Sigmoid colon (tissue), 6 donors: ENCODE measurements at regions not wholly inside any gene's neighbourhood (a gene's known extent, or its start where the extent isn't known, plus 50 kb on each side); places are given as distances from the start of the nearest gene placed in this dataset.

Experiments used
- DNase-seq: peaks from one replicate; pipeline ENCODE4 v3.0.0-alpha.2; 2019
- H3K27ac ChIP-seq, 4 donors: fragments of 200-600 bp; sonication (generic); one replicate each; pipeline ENCODE4 v1.5.1; 2016 to 2019; ENCODE audit warnings: mild to moderate bottlenecking in 1 of 4
- H3K27me3 ChIP-seq, 3 donors: fragments of 200-600 bp; sonication (generic); one replicate each; pipeline ENCODE4 v1.5.1; 2019; ENCODE audit warnings: mild to moderate bottlenecking in 1 of 3
- H3K36me3 ChIP-seq, 4 donors: fragments of 200-600 bp; sonication (generic); one replicate each; pipeline ENCODE4 v1.5.1; 2016 to 2019
- H3K4me1 ChIP-seq, 4 donors: fragments of 200-600 bp; sonication (generic); one replicate each; pipeline ENCODE4 v1.5.1; 2017 to 2019
- H3K4me3 ChIP-seq, 4 donors: fragments of 200-600 bp; sonication (generic); one replicate each; pipeline ENCODE4 v1.5.1; 2017 to 2019; ENCODE audit warnings: mild to moderate bottlenecking in 2 of 4, moderate library complexity in 1 of 4
- H3K9me3 ChIP-seq, 4 donors: fragments of 200-600 bp in 3 of 4; sonication (generic) in 3 of 4; one replicate each; pipeline versions ENCODE4 v1.5.1 to v1.6.1; 2013 to 2019
- EP300 ChIP-seq, 4 donors: sonication (generic); formaldehyde crosslinking; IDR thresholded peaks; one replicate each; pipeline ENCODE4 v1.6.1; 2017; ENCODE audit warnings: antibody characterized with exemption in 4 of 4
- POLR2A ChIP-seq, 2 donors: fragments of 450-650 bp; IDR thresholded peaks; one replicate each; pipeline ENCODE4 v1.6.1; 2016; ENCODE audit warnings: antibody characterized with exemption in 2 of 2, mild to moderate bottlenecking in 2 of 2, moderate library complexity in 2 of 2
- POLR2AphosphoS5 ChIP-seq, 4 donors: sonication (generic); formaldehyde crosslinking; IDR thresholded peaks; one replicate each; pipeline ENCODE4 v1.6.1; 2017; ENCODE audit warnings: antibody characterized with exemption in 4 of 4
- WGBS, 2 donors: extraction: QIAGEN DNeasy Blood & Tissue Kit; methylation state at CpG; one replicate each; pipeline ENCODE4 v1.1.7; 2013; 5-methylcytosine and 5-hydroxymethylcytosine counted together
- intact Hi-C: fragments of 100-400 bp; cut with DNase I; formaldehyde crosslinking; loops from one replicate; pipeline ENCODE4 v1.15.1; 2023
- TF ChIP-seq, protein P1 (sequence below), 4 experiments: fragments of 450-650 bp in 3 of 4; fragments of 200-600 bp in 1 of 4; IDR thresholded peaks; one replicate each; pipeline ENCODE4 v1.5.1; 2016 to 2019; ENCODE audit warnings: antibody characterized with exemption in 4 of 4, mild to moderate bottlenecking in 3 of 4, moderate library complexity in 2 of 4
- donor health status: healthy with polysubstance abuse.
- donor health status: healthy.

DNA sequence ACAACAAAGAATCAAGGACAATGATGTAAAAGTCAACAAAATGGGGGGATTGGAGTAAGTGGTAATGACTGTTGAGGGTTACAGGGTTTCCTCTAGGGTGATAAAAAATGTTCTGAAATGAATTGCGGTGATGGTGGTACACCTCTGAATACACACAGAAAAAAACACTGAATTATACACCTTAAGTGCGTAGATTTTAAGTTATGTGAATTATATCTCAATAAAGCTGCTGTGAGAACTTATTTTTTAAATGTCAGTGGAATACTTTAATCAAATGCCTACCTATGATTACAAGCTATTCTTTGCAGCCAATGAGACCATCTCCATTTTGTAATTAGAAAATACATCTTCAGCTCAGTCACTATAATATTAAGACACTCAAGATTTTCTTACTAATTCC is 53.5 kb downstream of the ZNF608 start:
- H3K27me3 ChIP-seq, result no peaks in the 10 kb centered on the region
- WGBS, 2 donors, result 96 to 100% methylated on average over 2 of the region's 2 CpGs
- H3K4me3 ChIP-seq, result no peak overlapping the region
- TF ChIP-seq POLR2AphosphoS5 (IDR thresholded peaks at IDR 0.05), result no peak
- TF ChIP-seq, protein P1, sequence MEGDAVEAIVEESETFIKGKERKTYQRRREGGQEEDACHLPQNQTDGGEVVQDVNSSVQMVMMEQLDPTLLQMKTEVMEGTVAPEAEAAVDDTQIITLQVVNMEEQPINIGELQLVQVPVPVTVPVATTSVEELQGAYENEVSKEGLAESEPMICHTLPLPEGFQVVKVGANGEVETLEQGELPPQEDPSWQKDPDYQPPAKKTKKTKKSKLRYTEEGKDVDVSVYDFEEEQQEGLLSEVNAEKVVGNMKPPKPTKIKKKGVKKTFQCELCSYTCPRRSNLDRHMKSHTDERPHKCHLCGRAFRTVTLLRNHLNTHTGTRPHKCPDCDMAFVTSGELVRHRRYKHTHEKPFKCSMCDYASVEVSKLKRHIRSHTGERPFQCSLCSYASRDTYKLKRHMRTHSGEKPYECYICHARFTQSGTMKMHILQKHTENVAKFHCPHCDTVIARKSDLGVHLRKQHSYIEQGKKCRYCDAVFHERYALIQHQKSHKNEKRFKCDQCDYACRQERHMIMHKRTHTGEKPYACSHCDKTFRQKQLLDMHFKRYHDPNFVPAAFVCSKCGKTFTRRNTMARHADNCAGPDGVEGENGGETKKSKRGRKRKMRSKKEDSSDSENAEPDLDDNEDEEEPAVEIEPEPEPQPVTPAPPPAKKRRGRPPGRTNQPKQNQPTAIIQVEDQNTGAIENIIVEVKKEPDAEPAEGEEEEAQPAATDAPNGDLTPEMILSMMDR (IDR thresholded peaks at IDR 0.05), result no peak
- TF ChIP-seq EP300 (IDR thresholded peaks at IDR 0.05), result no peak
- TF ChIP-seq POLR2A (IDR thresholded peaks at IDR 0.05), result no peak
- H3K36me3 ChIP-seq, result no peaks in the 10 kb centered on the region
- H3K9me3 ChIP-seq, result no peaks in the 10 kb centered on the region
- peaks cover 0 to 52% (median 41%) of the 10 kb centered on the region in 4 donors for H3K4me1 ChIP-seq
- intact Hi-C loops, result no loop called here
- H3K27ac ChIP-seq, result peak overlapping the region; percentile 20 to 60 (median 57)
- DNase-seq, result no peak

- H3K4me1 ChIP-seq, result peaks cover 0 to 51% (median 36%) of the 10 kb centered on the region in 4 donors
- DNase-seq, result no peak
- no peak overlapping the region for H3K4me3 ChIP-seq
- 77 to 89% methylated on average over 3 of the region's 3 CpGs for WGBS, 2 donors
- H3K36me3 ChIP-seq, result no peaks in the 10 kb centered on the region
- TF ChIP-seq EP300 (IDR thresholded peaks at IDR 0.05) (no peak), POLR2AphosphoS5 (IDR thresholded peaks at IDR 0.05) (no peak), POLR2A (IDR thresholded peaks at IDR 0.05) (no peak)
- TF ChIP-seq, protein P1 (IDR thresholded peaks at IDR 0.05), result no peak
- H3K27me3 ChIP-seq, result no peaks in the 10 kb centered on the region
- peak overlapping the region; percentile 20 to 60 (median 57) for H3K27ac ChIP-seq
- H3K9me3 ChIP-seq, result no peaks in the 10 kb centered on the region
- intact Hi-C loops, result no loop called here
Observed at GRCh38 chr5:124692324-124692723, 54.1 kb downstream of the ZNF608 start.

DNA sequence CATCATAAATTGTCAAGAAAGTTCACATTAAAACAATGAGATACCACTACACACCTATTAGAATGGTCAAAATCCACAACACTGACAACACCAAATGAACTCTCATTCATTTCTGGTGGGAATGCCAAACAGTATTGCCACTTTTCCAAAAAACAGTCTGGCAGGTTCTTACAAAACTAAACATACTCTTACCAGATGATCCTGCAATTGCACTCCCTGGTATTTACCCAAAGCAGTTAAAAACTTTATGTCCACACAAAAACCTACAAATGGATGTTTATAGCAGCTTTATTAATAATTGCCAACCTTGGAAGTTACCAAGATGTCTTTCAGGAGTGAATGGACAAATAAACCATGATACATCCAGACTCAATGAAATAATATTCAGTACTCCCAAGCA is 56.8 kb downstream of the ZNF608 start:
- no peak for DNase-seq
- H3K4me3 ChIP-seq, result no peak overlapping the region
- H3K9me3 ChIP-seq, result no peaks in the 10 kb centered on the region
- H3K4me1 ChIP-seq, result peaks cover 0 to 54% (median 47%) of the 10 kb centered on the region in 4 donors
- H3K27ac ChIP-seq, result peak overlapping the region in 3 of 4 donors; percentile 0 to 29 (median 4)
- no peaks in the 10 kb centered on the region for H3K36me3 ChIP-seq
- TF ChIP-seq POLR2AphosphoS5 (IDR thresholded peaks at IDR 0.05), result no peak
- no peak for TF ChIP-seq EP300 (IDR thresholded peaks at IDR 0.05)
- TF ChIP-seq, protein P1 (IDR thresholded peaks at IDR 0.05), result no peak
- TF ChIP-seq POLR2A (IDR thresholded peaks at IDR 0.05), result no peak
- intact Hi-C loops, result no loop called here
- H3K27me3 ChIP-seq, result no peaks in the 10 kb centered on the region

DNA sequence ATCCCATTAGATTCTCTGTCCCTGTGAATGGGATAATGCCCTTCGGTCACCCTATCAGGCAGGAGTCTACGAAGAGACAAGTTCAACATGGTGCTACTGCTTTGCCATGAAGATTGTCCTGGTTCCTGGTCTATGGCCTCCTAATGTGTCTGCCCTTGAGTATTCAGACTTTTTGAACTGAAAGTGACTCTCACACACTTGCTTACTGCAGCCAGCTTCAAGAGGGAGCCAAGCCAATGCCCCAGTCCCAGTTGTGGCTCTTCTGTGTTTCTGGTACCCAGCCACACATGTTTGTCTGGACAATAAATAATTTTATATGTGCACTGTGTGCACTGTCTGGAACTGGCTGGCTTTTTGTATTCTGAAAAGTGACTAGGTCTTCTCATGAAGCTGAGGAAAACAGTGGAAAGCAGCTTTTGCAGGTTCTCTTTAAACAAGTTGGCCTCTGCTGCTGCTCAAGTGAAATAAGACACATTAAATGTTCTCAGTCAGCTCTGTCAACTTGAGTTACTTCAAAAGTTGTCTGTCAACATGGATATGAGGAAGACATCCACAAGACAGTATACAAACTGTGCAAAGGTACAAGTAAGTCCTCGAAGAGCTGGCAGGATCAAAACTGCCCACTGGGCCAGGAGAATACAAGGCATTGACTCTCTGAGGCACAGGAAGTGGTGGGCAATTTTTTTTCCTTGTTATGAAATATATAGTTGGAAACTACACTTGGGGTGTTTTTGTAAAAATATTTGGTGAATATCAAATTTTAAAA is 60.0 kb downstream of the ZNF608 start:
- Histone ChIP-seq H3K27me3 (no peaks in the 10 kb centered on the region), H3K36me3 (no peaks in the 10 kb centered on the region), H3K4me1 (peaks cover 0 to 70% (median 48%) of the 10 kb centered on the region in 4 donors), H3K27ac (peak overlapping the region in 3 of 4 donors; percentile 55 to 66 (median 63)), H3K9me3 (no peaks in the 10 kb centered on the region), H3K4me3 (no peak overlapping the region)
- intact Hi-C loops, result no loop called here
- 81 to 85% methylated on average over 3 of the region's 3 CpGs for WGBS, 2 donors
- TF ChIP-seq EP300 (IDR thresholded peaks at IDR 0.05) (no peak), POLR2A (IDR thresholded peaks at IDR 0.05) (no peak), POLR2AphosphoS5 (IDR thresholded peaks at IDR 0.05) (no peak)
- TF ChIP-seq, protein P1 (IDR thresholded peaks at IDR 0.05), result no peak
- DNase-seq, result no peak
